Naive thymus-derived CD4-positive, alpha-beta T cell (primary cell): ENCODE measurements at regions not wholly inside any gene's neighbourhood (a gene's known extent, or its start where the extent isn't known, plus 50 kb on each side); places are given as distances from the start of the nearest gene placed in this dataset.

Experiments
- ATAC-seq: fragments of 150-1000 bp; cut with Tn5 transposase; 2 replicates; pipeline ENCODE4 v1.10.0; 2021; ENCODE audit warnings: mild to moderate bottlenecking, moderate library complexity
- CTCF ChIA-PET: fragments of 350-600 bp; sonication (Branson Sonifier 250); formaldehyde crosslinking; loops from one replicate; lab custom pipeline; 2021; ENCODE audit warnings: antibody characterized with exemption; lab: Charles Lee
- POLR2A ChIA-PET: fragments of 350-600 bp; sonication (Branson Sonifier 250); formaldehyde crosslinking; loops from one replicate; lab custom pipeline; 2021; ENCODE audit warnings: antibody characterized with exemption, inconsistent platforms; lab: Charles Lee
- DNase-seq, 9 donors: peaks; one replicate each; pipeline versions ENCODE4 v3.0.0 to v3.0.0-alpha.2; 2020 to 2022; ENCODE audit warnings: mixed read lengths in 1 of 9
- H3K27ac ChIP-seq: one replicate; pipeline ENCODE4 v1.7.0; 2013; ENCODE audit warnings: mild to moderate bottlenecking, low read depth, low read length, moderate library complexity
- H3K27me3 ChIP-seq, 2 donors: one replicate each; pipeline ENCODE4 v1.7.0; 2013; ENCODE audit warnings: low read length in 2 of 2, mild to moderate bottlenecking in 2 of 2, moderate library complexity in 2 of 2; ENCODE audit not compliant: control insufficient read depth in 2 of 2, insufficient read depth in 2 of 2
- H3K36me3 ChIP-seq, 3 experiments: 1 replicate in 2 of 3; 2 replicates in 1 of 3; pipeline ENCODE4 v1.7.0; 2013; ENCODE audit warnings: low read length in 3 of 3, mild to moderate bottlenecking in 3 of 3, moderate library complexity in 1 of 3; ENCODE audit not compliant: insufficient read depth in 3 of 3, control insufficient read depth in 2 of 3
- H3K4me1 ChIP-seq, 2 donors: one replicate each; pipeline ENCODE4 v1.7.0; 2013; ENCODE audit warnings: low read length in 2 of 2, mild to moderate bottlenecking in 2 of 2, moderate library complexity in 1 of 2; ENCODE audit not compliant: control insufficient read depth in 2 of 2, insufficient read depth in 2 of 2
- H3K4me3 ChIP-seq: 2 replicates; pipeline ENCODE4 v1.7.0; 2013; ENCODE audit warnings: mild to moderate bottlenecking, low read length
- H3K9me3 ChIP-seq, 3 experiments: 1 replicate in 2 of 3; 2 replicates in 1 of 3; pipeline ENCODE4 v1.7.0; 2013; ENCODE audit warnings: low read length in 3 of 3; ENCODE audit not compliant: control insufficient read depth in 2 of 3
- H3K27ac Mint-ChIP-seq, 9 donors: one replicate each; pipeline ENCODE4 v1.8.0; 2020 to 2022; ENCODE audit warnings: mixed read lengths in 9 of 9, mild to moderate bottlenecking in 8 of 9, moderate library complexity in 5 of 9, inconsistent platforms in 2 of 9
- H3K27me3 Mint-ChIP-seq, 5 donors: one replicate each; pipeline ENCODE4 v1.8.0; 2021 to 2022; ENCODE audit warnings: mixed read lengths in 5 of 5, mild to moderate bottlenecking in 1 of 5
- H3K36me3 Mint-ChIP-seq, 5 donors: one replicate each; pipeline ENCODE4 v1.8.0; 2020 to 2022; ENCODE audit warnings: mixed read lengths in 5 of 5, mild to moderate bottlenecking in 3 of 5, inconsistent platforms in 1 of 5
- H3K4me1 Mint-ChIP-seq, 7 donors: one replicate each; pipeline ENCODE4 v1.8.0; 2020 to 2022; ENCODE audit warnings: mixed read lengths in 7 of 7, mild to moderate bottlenecking in 3 of 7, inconsistent platforms in 1 of 7
- H3K4me3 Mint-ChIP-seq, 10 donors: one replicate each; pipeline ENCODE4 v1.8.0; 2020 to 2022; ENCODE audit warnings: mild to moderate bottlenecking in 10 of 10, mixed read lengths in 10 of 10, moderate library complexity in 6 of 10, inconsistent platforms in 2 of 10
- H3K9me3 Mint-ChIP-seq, 11 donors: one replicate each; pipeline ENCODE4 v1.8.0; 2020 to 2022; ENCODE audit warnings: mixed read lengths in 11 of 11, mild to moderate bottlenecking in 4 of 11, inconsistent platforms in 1 of 11, moderate library complexity in 1 of 11
- intact Hi-C, 2 donors: fragments of 100-400 bp; cut with micrococcal nuclease; formaldehyde crosslinking; loops; one replicate each; pipeline ENCODE4 v1.15.1; 2023

DNA sequence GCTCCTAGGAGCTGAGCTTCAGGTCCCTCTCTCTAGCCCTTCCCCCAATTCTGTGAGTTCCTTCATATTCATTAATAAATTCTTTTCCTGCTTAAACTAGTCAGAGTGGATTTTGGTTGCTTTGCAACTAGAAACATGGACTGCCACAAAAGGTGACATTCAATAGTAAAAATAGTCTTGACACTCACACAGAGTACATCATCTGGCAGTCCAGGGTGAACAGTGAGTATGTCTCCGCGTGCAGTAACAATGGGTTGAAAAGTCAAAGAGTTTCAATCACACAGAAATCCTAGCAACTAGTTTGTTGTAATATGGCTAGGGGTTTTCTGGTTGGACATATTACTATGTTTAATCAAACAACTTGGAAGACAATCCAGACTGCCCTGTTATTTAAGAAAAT lies 168.8 kb upstream of the TBX20 start:
- H3K4me1 ChIP-seq, result no peaks in the 10 kb centered on the region
- no peak for DNase-seq
- H3K36me3 ChIP-seq, result no peaks in the 10 kb centered on the region
- Mint-ChIP-seq H3K27ac (no peak overlapping the region), H3K4me3 (no peak overlapping the region), H3K9me3 (peaks cover 0 to 6% (median 0%) of the 10 kb centered on the region in 11 donors), H3K36me3 (no peaks in the 10 kb centered on the region), H3K27me3 (peaks cover 0 to 35% (median 23%) of the 10 kb centered on the region in 5 donors), H3K4me1 (peaks cover 0 to 7% (median 0%) of the 10 kb centered on the region in 7 donors)
- ChIA-PET CTCF (no interaction called here), POLR2A (no interaction called here)
- no peaks in the 10 kb centered on the region for H3K27me3 ChIP-seq
- no peaks in the 10 kb centered on the region for H3K9me3 ChIP-seq
- intact Hi-C loops, result loop anchor here in 1 of 2 donors (10.0 kb wide), 1 partner anchor 552 kb away; no protein-coding TSS in a partner anchor
- no peak overlapping the region for H3K27ac ChIP-seq
- no peak for ATAC-seq
- H3K4me3 ChIP-seq, result no peak overlapping the region

DNA sequence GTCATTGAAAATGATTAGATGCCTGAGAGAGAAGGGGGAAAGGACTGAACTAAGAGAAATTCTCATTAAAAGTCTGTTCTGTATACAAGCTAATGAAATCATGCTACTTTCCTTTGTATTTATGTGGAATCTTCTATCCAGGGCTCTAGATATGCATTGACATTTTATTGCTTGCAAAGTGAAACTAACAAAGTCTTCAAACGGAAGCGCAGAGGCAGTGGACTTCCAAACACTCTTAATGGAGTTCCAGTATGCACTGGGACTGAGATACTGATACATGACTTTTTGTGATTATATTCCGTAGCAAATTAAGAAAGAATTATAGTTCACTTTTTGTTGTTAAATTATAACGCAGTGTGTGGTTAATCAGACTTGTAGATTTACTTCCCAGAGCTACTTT lies 166.8 kb upstream of the TBX20 start:
- H3K36me3 ChIP-seq, result no peaks in the 10 kb centered on the region
- peaks cover 0 to 3% (median 0%) of the 10 kb centered on the region in 11 donors for H3K9me3 Mint-ChIP-seq
- H3K4me3 ChIP-seq, result no peak overlapping the region
- DNase-seq (no peak), ATAC-seq (no peak)
- no peaks in the 10 kb centered on the region for H3K9me3 ChIP-seq
- POLR2A ChIA-PET, result no interaction called here
- H3K4me1 ChIP-seq, result no peaks in the 10 kb centered on the region
- H3K4me3 Mint-ChIP-seq, result peak overlapping the region in 5 of 10 donors; percentile 2 to 50 (median 8)
- H3K27me3 ChIP-seq, result no peaks in the 10 kb centered on the region
- H3K27ac ChIP-seq, result no peak overlapping the region
- CTCF ChIA-PET, result no interaction called here
- intact Hi-C loops, result loop anchor here in 1 of 2 donors (10.0 kb wide), 1 partner anchor 554 kb away; no protein-coding TSS in a partner anchor
- H3K27ac Mint-ChIP-seq, result no peak overlapping the region
- H3K36me3 Mint-ChIP-seq, result no peaks in the 10 kb centered on the region
- peaks cover 0 to 7% (median 0%) of the 10 kb centered on the region in 7 donors for H3K4me1 Mint-ChIP-seq
- peaks cover 0 to 23% (median 21%) of the 10 kb centered on the region in 5 donors for H3K27me3 Mint-ChIP-seq

DNA sequence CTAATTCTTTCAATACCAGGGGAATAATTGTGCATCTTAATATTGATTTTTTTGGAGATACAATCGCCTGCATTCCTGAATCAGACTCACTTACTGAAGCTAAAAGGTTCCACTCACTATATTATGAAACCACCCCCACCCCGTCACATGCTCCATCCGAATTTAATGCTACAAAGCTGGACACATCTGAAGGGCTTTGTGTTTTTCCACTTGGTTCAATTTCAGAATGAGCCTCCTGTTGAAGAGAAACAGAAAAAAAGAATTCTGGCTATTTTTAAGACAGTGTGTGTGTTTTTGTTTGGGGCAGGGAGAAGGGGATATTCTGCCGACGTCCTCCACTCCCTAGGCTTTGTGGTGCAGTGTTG lies 165.5 kb upstream of the TBX20 start:
- Mint-ChIP-seq H3K9me3 (peaks cover 0 to 1% (median 0%) of the 10 kb centered on the region in 11 donors), H3K27me3 (peaks cover 0 to 21% (median 18%) of the 10 kb centered on the region in 5 donors)
- intact Hi-C loops, result no loop called here

GRCh38 chr7:35418716-35419390 lies 165.0 kb upstream of the TBX20 start:
- no peaks in the 10 kb centered on the region for H3K36me3 Mint-ChIP-seq
- Histone ChIP-seq H3K27me3 (no peaks in the 10 kb centered on the region), H3K27ac (no peak overlapping the region), H3K36me3 (no peaks in the 10 kb centered on the region), H3K4me3 (no peak overlapping the region), H3K4me1 (no peaks in the 10 kb centered on the region), H3K9me3 (no peaks in the 10 kb centered on the region)
- H3K27me3 Mint-ChIP-seq, result peaks cover 0 to 17% (median 13%) of the 10 kb centered on the region in 5 donors
- POLR2A ChIA-PET, result no interaction called here
- H3K27ac Mint-ChIP-seq, result peak overlapping the region in 1 of 9 donors; percentile 5
- intact Hi-C loops, result no loop called here
- H3K4me1 Mint-ChIP-seq, result peaks cover 0 to 7% (median 0%) of the 10 kb centered on the region in 7 donors
- DNase-seq (no peak), ATAC-seq (no peak)
- CTCF ChIA-PET, result no interaction called here
- peaks cover 0 to 1% (median 0%) of the 10 kb centered on the region in 11 donors for H3K9me3 Mint-ChIP-seq
- no peak overlapping the region for H3K4me3 Mint-ChIP-seq

More for the DNA sequence above, 165.5 kb upstream of the TBX20 start:
- Histone ChIP-seq H3K27me3 (no peaks in the 10 kb centered on the region), H3K4me1 (no peaks in the 10 kb centered on the region), H3K36me3 (no peaks in the 10 kb centered on the region), H3K4me3 (no peak overlapping the region), H3K27ac (no peak overlapping the region), H3K9me3 (no peaks in the 10 kb centered on the region)
- DNase-seq, result no peak
- Mint-ChIP-seq H3K4me3 (no peak overlapping the region), H3K36me3 (no peaks in the 10 kb centered on the region), H3K4me1 (peaks cover 0 to 7% (median 0%) of the 10 kb centered on the region in 7 donors), H3K27ac (peak overlapping the region in 1 of 9 donors; percentile 5)
- ChIA-PET CTCF (no interaction called here), POLR2A (no interaction called here)
- ATAC-seq, result no peak

- Histone ChIP-seq H3K27me3 (no peaks in the 10 kb centered on the region), H3K4me1 (no peaks in the 10 kb centered on the region), H3K9me3 (no peaks in the 10 kb centered on the region), H3K4me3 (no peak overlapping the region), H3K27ac (no peak overlapping the region), H3K36me3 (no peaks in the 10 kb centered on the region)
- Mint-ChIP-seq H3K4me3 (no peak overlapping the region), H3K9me3 (peaks cover 0 to 1% (median 0%) of the 10 kb centered on the region in 11 donors), H3K27ac (no peak overlapping the region), H3K27me3 (peaks cover 7 to 14% (median 12%) of the 10 kb centered on the region in 5 donors), H3K4me1 (peaks cover 0 to 7% (median 0%) of the 10 kb centered on the region in 7 donors), H3K36me3 (no peaks in the 10 kb centered on the region)
- no peak for ATAC-seq
- POLR2A ChIA-PET, result no interaction called here
- CTCF ChIA-PET, result interaction anchor here (2.1 kb wide), 1 partner anchor 9 kb away, joined by 7 read pairs; no protein-coding TSS in a partner anchor
- no peak for DNase-seq
- intact Hi-C loops, result no loop called here
These were observed 162.7 kb upstream of the TBX20 start for GRCh38 chr7:35416568-35416967.

DNA sequence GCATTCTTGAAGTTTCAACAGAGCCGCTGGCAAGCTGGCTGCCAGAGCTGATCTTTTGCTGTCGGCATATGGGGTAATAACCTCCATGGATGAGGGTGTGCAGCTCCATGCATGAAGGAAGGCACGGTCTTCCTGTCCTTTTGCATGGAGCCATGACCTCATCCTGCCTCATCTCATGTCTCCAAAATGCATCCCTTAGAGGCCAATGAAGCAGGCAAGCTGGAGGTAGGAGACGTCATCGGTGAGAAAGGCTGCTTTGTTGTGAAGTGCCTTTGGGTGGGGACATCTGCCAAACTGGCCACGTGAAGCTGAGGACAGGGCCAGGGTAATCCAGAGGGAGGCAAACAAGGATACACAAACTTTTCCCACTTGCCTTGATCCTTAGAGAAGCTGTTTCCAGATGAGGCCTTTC lies 161.5 kb upstream of the TBX20 start:
- peaks cover 12 to 21% (median 17%) of the 10 kb centered on the region in 5 donors for H3K27me3 Mint-ChIP-seq

GRCh38 chr7:35411331-35411730 lies 157.4 kb upstream of the TBX20 start:
- Histone ChIP-seq H3K27ac (no peak overlapping the region), H3K27me3 (no peaks in the 10 kb centered on the region), H3K4me1 (no peaks in the 10 kb centered on the region), H3K4me3 (no peak overlapping the region), H3K36me3 (no peaks in the 10 kb centered on the region), H3K9me3 (no peaks in the 10 kb centered on the region)
- peaks cover 0 to 2% (median 0%) of the 10 kb centered on the region in 11 donors for H3K9me3 Mint-ChIP-seq
- ChIA-PET CTCF (no interaction called here), POLR2A (no interaction called here)
- H3K36me3 Mint-ChIP-seq, result no peaks in the 10 kb centered on the region
- no peak overlapping the region for H3K4me3 Mint-ChIP-seq
- ATAC-seq (no peak), DNase-seq (no peak)
- H3K27me3 Mint-ChIP-seq, result peaks cover 14 to 25% (median 21%) of the 10 kb centered on the region in 5 donors
- H3K27ac Mint-ChIP-seq, result no peak overlapping the region
- H3K4me1 Mint-ChIP-seq, result no peaks in the 10 kb centered on the region
- intact Hi-C loops, result no loop called here

More for the DNA sequence above, 161.5 kb upstream of the TBX20 start:
- intact Hi-C loops, result no loop called here
- no peak for ATAC-seq
- no peak for DNase-seq
- Mint-ChIP-seq H3K27ac (no peak overlapping the region), H3K4me1 (peaks cover 0 to 5% (median 0%) of the 10 kb centered on the region in 7 donors), H3K9me3 (peaks cover 0 to 1% (median 0%) of the 10 kb centered on the region in 11 donors), H3K4me3 (no peak overlapping the region), H3K36me3 (no peaks in the 10 kb centered on the region)
- H3K27me3 ChIP-seq, result no peaks in the 10 kb centered on the region
- H3K4me1 ChIP-seq, result no peaks in the 10 kb centered on the region
- CTCF ChIA-PET, result no interaction called here
- H3K9me3 ChIP-seq, result no peaks in the 10 kb centered on the region
- H3K4me3 ChIP-seq, result no peak overlapping the region
- H3K27ac ChIP-seq, result no peak overlapping the region
- no peaks in the 10 kb centered on the region for H3K36me3 ChIP-seq
- POLR2A ChIA-PET, result no interaction called here
